ENCODE measurements at regions not wholly inside any gene's neighbourhood (a gene's known extent, or its start where the extent isn't known, plus 50 kb on each side); places are given as distances from the start of the nearest gene placed in this dataset.
A peak's percentile ranks its signal among the peaks of the same experiment; 100 is the strongest.

- no peak for DNase-seq
Observed at GRCh38 chr9:80082213-80082612, 510.4 kb downstream of the TLE4 start.

- DNase-seq, result no peak
Observed at GRCh38 chr9:80078826-80079225, 507.1 kb downstream of the TLE4 start.

GRCh38 chr9:80077059-80077458, 505.3 kb downstream of the TLE4 start:
- no peak for DNase-seq

- DNase-seq, result no peak
Observed at GRCh38 chr9:80076162-80076561, 504.4 kb downstream of the TLE4 start.

- DNase-seq, result no peak
Observed at GRCh38 chr9:80074439-80074838, 502.7 kb downstream of the TLE4 start.

- DNase-seq, result no peak
Observed at GRCh38 chr9:80072451-80072850, 500.7 kb downstream of the TLE4 start.

- no peak for DNase-seq
Observed at GRCh38 chr9:80070071-80070742, 498.4 kb downstream of the TLE4 start.

- no peak for DNase-seq
Observed at GRCh38 chr9:80066931-80067330, 495.2 kb downstream of the TLE4 start.

GRCh38 chr9:80062567-80062966, 490.8 kb downstream of the TLE4 start:
- no peak for DNase-seq

- no peak for DNase-seq
Observed at GRCh38 chr9:80061940-80062339, 490.2 kb downstream of the TLE4 start.

GRCh38 chr9:80061096-80061495, 489.3 kb downstream of the TLE4 start:
- DNase-seq, result no peak

GRCh38 chr9:80059979-80060378, 488.2 kb downstream of the TLE4 start:
- no peak for DNase-seq

- no peak for DNase-seq
Observed at GRCh38 chr9:80059191-80059590, 487.4 kb downstream of the TLE4 start.

- no peak for DNase-seq
Observed at GRCh38 chr9:80052830-80053229, 481.1 kb downstream of the TLE4 start.

- DNase-seq, result no peak
Observed at GRCh38 chr9:80049096-80049782, 477.5 kb downstream of the TLE4 start.

- DNase-seq, result no peak
Observed at GRCh38 chr9:80046481-80046880, 474.7 kb downstream of the TLE4 start.

GRCh38 chr9:80041821-80042220, 470.1 kb downstream of the TLE4 start:
- no peak for DNase-seq

- DNase-seq, result peak; percentile 50
Observed at GRCh38 chr9:80040457-80040856, 468.7 kb downstream of the TLE4 start.

GRCh38 chr9:80030801-80031200, 459.0 kb downstream of the TLE4 start:
- DNase-seq, result no peak

- no peak for DNase-seq
Observed at GRCh38 chr9:80028501-80028900, 456.7 kb downstream of the TLE4 start.

- no peak for DNase-seq
Observed at GRCh38 chr9:80025796-80026520, 454.2 kb downstream of the TLE4 start.

- DNase-seq, result no peak
Observed at GRCh38 chr9:80025131-80025530, 453.4 kb downstream of the TLE4 start.

- no peak for DNase-seq
Observed at GRCh38 chr9:80020530-80020929, 448.8 kb downstream of the TLE4 start.

GRCh38 chr9:80020056-80020455, 448.3 kb downstream of the TLE4 start:
- no peak for DNase-seq
